Endothelial cell of hepatic sinusoid (primary cell): ENCODE measurements at regions not wholly inside any gene's neighbourhood (a gene's known extent, or its start where the extent isn't known, plus 50 kb on each side); places are given as distances from the start of the nearest gene placed in this dataset.

Experiments used
- in situ Hi-C: cut with HindIII; loops from 2 replicates; pipeline ENCODE4 v1.10.0; 2017; ENCODE audit warnings: low sequenced_read_pairs

DNA sequence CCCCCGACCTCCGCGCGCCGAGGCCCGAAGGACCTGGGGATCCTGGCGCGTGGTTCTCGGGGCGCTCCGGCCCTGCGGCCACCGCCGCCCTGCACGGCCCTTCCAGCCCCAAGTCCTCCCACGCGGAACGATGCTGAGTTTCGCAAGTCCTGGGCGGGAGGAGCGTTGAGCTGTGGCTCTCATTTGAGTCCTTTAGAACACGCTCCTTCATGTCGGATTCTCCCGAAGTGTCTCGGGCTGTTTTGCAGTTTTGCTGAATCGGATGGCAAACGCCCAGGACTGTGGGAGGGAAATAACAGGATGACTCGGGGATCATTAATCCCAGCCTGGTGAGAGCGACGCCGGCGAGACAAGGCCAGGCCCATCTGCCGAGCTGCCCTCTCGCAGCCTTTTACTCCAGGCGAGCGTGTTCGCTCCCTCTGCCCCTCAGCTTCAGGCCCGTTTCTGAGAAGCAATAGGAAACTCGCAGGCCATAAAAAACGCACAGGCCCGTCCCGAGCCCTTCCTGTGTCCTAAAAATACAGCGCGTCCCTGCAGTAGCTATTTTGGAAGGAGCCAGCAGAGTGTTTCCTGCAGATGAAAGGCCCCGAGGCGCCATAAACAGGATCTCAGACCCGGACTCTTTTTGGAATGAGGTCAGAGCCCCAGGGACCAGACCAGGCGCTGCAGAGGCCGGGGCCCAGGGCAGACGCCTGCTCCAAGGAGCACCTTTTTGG, 153.5 kb downstream of the DLL1 start:
- in situ Hi-C loops: no loop called here

DNA sequence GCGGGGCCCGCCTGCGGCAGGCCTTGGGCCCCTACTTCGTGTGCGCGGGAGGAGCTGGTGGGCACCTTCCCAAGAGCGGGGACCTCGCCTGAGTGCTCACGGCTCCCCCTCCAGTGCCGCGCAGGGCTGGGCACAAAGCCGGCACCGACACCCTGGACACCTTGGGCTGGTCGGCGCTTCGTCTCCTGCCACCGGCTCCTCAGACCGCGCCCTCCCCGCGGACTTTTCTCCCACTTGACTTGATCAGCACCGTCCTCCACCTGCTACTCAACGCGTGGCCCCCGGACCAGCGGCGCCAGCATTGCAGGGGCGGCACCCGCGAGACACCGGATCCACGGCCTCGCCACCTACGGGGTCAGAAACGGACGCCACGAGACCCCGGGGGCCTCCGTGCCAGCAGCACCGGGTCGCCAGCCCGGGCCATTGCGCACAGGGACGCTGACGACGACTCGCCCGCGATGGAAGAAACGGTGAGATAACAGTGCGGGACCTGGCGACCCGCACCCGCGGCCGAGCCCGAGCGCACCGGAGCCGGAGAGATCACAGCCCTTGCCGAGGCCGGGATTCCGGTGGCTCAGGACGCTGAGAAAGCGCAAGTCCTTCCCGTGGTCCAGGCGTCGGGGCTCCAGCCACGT, 154.2 kb downstream of the DLL1 start:
- in situ Hi-C loops: no loop called here

DNA sequence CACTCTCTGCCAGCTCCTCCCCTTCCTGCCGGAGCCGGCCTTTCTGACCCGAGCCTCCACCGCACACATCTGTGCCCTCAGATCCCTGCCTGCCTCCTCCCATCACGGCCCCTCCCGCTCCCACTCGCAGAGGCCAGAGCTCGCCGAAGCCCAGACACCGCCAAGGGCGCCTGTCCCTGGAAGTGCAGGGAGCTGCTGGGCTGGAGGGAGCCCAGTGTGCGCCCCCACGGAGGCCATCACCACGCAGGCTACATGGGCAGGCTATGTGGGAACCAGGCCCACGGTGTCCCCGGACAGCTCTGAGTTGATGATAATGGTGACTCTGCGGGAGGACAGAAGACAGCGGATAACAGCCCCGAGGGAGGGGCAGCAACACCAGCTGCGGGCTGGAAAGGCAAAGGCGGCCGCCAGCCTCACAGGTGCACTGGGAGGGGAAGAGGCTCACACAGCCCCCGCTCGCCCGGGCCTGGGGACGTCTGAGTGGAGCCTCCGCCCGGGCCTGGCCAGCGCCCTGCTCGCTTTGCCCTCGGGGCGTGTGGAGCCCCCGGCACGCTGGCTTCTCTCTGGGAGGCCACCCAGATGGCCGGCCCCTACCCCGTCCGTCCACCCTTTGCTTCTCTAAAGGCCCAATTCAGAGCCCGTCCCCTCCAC, 154.9 kb downstream of the DLL1 start:
- in situ Hi-C loops: no loop called here

DNA sequence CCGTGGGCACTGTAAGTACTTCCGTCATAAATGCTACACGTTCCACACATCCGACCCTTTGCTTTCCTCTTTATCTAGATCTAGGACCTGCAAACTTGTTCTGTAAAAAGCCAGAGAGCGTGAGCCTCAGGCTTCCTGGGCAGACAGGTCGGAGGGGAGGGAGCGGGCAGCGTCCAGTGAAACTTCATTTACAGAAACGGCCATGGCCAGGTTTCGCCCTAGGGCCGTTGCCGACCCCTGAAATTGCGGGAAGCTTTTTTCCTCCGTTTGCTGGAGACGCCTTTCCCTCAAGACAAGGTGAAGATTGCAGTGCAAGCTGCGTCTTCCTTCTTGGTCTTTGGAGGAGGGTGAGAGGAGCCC, 155.4 kb downstream of the DLL1 start:
- in situ Hi-C loops: no loop called here

DNA sequence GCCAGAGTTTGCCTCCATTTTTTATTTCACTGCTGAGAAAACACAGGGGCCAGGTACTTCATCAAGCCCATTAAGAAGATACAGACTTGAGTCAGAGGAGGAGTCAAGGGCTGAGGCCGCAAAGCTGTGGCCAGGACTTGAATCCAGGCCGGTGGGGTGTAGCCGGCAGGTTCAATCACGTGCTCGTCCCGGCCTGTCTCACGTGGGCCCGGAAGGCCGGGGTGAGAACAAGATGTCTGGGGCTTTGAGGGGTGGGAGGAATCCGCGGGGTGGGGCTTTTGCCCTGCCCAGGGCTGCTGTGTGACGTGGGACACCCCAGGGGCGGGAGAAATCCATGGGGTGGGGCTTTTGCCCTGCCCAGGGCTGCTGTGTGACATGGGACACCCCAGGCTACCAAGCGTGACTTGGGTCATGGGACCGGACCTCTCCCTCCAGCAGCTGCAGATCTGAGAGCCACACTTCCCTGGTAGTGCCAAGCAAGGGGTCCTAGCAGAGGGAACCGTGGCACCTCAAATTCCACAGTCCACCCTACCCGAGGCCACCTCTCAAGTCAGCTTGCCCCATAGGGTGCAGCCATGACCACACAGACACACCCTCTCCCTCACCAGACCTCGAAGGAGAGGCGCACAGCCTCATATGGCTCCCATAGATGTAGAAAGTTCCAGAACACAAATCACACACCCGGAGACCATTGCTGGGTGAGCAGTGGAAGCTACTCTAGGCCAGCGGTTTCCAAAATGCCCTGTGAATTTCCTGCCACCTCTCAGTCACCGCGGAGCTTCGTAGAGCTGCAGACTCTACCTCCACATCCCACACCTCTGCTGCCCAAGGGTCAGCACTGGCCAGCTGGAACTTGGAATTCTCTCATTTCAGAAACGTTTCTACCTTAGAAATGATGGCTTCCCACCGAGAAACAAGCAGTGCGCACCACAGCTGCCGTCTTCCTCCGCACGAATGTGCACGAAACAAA, 156.1 kb downstream of the DLL1 start:
- in situ Hi-C loops: no loop called here

DNA sequence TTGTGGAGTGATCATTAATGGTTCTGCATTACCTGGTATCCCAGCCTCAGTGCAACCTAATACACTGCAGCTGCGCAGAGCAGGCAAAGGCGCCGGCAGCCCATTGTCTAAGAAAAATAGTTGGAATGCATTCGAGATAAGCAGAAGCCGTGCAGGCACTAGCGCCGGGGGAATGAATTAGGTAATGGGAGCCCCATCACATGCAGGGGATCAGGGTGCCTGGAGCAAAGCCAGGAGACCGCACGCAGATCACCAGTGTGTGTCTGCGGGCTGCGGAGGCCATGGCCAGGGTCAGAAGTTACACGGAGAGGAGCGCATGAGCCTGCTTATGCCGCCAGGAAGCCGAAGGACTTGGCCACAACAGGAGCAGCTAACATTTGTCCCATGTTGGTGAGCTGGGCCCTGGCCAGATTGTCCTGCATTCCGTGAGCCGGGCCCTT, 156.8 kb downstream of the DLL1 start:
- in situ Hi-C loops: no loop called here

DNA sequence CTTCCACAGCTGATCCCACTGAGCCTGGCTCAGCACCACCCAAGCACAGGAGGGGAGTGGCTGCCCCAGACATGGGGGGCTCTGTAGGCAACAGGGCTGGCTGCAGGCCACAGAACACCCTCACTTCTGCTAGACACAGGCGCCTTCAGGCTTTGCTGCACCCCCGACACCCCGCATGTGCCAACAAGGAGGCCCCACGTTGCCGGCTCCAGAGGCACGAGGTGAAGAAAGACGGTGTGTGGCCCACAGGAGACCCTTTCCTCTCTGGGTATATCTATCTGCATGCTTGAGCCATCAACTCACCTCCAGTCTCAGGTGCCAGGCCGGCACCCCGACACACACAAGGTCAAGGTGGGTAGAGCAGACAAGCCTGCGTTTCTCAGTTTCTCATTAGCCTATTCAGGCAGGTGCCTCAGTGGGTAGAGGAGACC, 158.3 kb downstream of the DLL1 start:
- in situ Hi-C loops: no loop called here

DNA sequence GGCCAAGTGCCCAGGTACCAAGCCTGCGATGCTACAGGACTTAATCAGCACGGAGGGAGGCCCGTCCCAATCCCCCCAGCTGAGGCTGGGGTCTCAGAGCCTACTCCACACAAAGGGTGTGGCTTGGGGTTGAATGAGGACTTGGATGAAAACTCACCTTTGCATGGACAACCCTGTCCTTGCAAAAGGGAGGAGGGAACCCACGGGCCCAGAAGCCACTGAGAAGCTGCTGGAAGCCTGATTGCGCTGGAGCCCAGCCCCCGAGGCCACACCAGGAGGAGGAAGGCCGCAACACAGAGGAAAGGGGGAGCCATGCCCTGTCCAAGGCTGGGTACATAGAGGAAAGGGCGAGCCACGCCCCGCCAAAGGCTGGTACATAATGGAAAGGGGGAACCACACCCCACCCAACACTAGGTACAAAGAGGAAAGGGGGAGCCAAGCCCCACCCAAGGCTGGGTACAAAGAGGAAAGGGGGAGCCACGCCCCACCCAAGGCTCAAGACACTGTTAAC, 158.8 kb downstream of the DLL1 start:
- in situ Hi-C loops: no loop called here

DNA sequence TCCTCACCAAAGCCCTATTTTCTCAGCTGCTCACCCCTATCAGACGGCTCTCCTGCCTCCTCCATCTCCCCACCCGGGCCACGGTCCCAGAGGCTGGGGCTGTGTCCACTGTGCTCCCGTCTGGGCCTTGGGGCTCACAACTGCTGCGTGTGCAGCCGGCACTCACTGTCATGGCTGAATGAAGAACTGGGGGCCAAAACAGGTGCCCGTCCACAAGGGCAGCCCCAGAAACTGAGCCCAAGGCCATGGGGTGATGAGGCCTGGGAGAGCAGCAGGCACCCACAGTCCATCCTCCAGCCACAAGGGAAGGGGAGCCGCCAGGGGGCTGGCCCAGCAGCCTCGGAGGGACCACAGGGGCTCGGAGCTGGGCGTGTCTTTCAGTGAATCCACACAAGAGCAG, 159.5 kb downstream of the DLL1 start:
- in situ Hi-C loops: no loop called here

DNA sequence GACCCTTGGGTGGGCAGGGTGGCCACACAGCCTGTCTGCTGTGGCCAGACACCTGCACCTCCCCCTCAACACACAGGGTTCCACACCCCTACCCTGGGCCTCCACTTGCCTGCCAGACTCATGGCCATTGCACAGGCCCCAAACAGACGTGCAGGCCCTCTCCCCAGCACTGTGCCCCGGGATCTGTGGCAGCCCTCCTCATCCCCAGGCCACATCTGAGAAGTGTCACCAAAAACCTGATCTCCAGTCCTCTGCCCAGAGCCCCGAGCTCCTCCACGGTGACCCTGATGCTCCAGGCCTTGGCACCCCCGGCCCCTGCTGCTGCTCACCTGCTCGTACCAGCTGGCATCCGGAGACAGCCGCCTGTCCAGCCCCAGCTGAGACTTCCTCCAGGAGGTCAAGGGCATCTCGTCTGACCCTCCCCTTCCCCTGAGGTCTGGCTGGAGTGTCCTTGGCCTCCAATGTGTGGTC, 160.1 kb downstream of the DLL1 start:
- in situ Hi-C loops: no loop called here

DNA sequence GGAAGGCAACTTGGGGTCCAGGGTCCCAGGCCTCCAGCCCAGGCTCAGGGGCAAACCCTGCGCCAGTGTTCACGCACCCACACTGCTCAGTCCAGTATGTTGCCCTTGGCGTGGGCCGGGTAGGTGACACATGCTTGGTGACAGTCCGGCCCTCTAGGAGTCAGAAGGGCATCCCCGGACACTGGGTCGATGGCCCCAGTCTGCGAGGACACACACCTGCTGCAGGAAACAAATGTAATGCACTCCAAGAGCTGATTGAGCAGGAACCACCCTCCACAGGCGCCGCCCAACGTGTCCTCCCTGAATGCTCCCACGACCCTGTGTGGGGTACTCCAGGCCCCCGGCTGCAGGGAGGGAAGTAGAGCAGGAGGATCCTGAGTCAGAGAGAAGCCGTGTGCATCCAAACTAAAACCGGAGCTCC, 160.7 kb downstream of the DLL1 start:
- in situ Hi-C loops: no loop called here

DNA sequence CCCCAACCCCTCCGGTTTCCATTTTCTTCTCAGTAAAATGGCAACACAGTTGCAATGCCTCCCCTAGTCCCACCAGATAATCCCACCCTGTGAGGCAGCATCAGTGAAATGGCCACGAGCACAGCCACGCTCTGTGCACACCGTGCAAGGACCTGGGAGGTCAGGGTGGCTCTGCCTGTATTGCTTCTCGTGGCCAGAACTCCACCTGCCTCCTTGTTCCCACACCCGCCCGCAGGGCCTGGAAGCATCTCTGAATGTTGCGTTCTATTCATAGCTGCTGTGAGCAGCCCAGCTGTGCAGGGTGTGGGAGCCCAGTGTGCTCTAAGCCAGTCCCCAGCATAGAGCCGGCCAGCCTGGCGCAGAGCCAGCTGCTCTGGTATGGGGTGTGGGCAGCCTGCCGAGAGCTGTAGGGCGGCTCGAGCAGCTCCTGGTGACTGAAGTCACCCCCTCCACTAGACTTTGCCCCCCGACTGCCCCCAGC, 161.1 kb downstream of the DLL1 start:
- in situ Hi-C loops: loop anchor here (10.0 kb wide), 1 partner anchor 65 kb away; no protein-coding TSS in a partner anchor

DNA sequence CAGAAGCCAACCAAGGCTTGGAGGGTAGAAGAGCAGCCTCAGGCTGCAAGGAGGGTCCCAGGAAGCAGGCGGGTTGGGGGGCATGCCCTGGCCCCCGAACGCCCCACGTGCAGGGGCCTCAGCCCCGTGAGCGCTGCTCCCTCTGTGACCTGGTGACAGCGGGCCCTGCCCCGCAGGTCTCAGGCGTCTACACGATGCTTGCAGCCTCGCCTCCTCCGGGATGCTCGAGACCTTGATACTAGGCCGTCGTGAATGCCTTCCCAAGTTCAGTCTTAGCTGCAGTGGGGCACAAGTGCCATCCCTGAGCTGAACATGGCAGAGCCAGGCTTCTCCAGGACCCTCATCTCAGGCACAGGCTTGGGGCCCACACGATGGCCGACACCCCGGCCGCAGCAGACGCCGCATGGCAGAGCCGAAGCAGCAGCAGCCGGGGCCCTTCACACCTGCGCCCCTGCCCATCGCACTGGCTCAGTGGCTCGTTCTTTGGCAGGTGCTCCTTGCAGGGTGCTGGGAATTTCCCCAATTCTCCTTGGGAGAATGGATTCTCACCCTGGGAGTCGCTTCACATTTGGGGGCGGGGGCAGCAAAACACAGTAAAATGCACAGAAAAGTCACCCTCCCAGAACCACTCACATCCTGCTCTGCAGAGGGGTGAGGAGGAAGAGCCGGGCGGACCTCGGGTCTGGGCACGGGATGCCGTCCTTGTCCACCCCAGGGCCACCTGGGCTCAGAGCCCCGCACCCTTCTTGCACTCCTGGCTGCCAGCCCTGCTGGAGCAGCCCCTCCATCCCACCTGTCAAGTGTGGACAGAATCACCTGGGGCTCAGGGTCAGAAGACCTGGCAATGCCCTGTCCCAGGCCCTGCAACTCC, 161.8 kb downstream of the DLL1 start:
- in situ Hi-C loops: loop anchor here (10.0 kb wide), 1 partner anchor 66 kb away; no protein-coding TSS in a partner anchor

DNA sequence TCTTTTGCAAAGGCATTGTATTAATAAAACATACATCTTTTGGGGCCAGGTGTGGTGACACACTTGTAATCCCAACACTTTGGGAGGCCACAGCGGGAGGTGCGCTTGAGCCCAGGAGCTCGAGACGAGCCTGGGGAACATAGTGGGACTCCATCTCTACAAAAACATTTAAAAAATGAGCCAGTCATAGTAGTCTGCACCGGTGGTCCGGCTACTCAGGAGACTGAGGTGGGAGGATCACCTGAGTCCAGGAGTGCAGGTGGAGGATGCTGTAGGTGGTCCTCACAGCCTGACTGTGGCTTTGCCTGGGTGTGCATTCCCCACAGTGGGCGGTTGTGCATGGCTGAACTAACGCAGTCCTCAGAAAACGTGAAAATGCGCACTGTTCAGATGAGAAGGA, 162.5 kb downstream of the DLL1 start:
- in situ Hi-C loops: loop anchor here (10.0 kb wide), 1 partner anchor 66 kb away; no protein-coding TSS in a partner anchor

DNA sequence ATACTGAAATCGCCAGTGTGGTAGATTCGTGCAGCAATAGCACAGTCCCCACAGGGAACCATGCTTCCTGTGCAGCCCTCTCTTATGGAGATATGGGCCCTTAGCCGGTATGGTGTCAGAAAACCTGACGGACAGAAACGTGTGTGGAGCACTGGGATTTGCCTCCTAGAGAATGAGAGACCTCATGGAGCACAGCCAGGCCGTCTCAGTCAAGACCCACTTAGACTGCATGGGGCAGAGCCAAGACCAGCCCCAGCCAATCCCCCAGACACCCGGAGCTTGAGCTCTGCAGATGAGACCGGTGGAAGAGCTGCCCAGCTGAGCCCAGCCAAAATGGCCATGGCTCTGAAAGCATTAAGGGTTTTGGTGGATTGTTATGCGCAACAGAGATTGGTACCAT, 163.7 kb downstream of the DLL1 start:
- in situ Hi-C loops: loop anchor here (10.0 kb wide), 1 partner anchor 68 kb away; no protein-coding TSS in a partner anchor

DNA sequence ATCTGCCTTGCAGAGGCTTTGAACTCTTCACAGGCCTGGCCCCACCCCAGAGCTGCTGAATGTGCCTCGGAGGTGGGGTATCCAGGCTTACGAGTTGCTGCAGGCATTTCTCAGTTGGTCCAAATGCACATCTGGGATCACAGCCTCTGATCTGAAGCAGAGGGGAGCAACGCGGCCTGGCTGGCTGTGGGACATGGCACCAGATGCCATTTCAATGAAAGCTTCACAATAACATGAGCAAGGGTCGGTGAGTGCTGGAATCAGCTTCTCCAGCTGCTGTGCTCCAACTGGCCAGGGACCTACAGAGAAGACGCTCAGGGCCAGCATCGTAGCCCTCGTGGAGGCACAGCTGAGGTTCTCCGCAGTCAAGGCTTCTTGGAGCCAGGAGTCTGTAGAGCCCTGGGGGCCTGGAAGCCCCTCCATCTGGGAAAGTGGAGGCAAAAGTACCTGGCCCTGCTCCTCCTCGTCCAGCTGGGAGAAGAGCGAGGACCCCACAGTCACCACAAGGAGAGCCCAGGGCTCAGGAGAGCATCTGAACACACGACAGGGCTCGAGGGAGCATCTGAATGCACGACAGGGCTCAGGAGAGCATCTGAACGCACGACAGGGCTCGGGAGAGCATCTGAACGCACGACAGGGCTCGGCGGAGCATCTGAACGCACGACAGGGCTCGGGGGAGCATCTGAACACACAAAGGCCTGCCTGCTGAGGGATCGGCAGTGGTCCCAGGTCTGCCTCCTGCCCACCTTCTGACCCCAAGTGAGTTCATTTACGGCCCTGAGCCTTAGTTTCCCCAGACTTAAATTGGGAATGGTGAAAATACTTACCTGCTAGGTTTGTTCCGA, 165.2 kb downstream of the DLL1 start:
- in situ Hi-C loops: loop anchor here (10.0 kb wide), 1 partner anchor 69 kb away; no protein-coding TSS in a partner anchor

DNA sequence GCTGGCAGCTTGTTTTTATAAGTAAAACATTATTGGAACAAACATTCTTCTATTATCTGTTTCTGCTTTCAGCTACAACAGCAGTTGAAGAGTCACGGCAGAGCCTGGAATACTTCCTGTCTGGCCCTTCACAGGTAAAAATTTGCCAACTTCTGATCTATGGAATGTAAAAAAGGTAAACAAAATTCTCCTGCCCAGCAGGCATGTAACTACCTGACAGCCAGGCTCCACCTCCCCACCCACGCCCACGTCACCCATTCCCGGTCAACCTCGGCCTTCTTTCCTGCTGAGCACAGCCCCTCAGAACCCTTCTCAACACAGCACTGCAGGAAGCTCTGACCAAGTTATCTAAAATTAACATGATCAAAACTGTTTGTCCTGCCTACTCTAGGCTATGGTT, 166.0 kb downstream of the DLL1 start:
- in situ Hi-C loops: loop anchor here (10.0 kb wide), 1 partner anchor 70 kb away; no protein-coding TSS in a partner anchor

DNA sequence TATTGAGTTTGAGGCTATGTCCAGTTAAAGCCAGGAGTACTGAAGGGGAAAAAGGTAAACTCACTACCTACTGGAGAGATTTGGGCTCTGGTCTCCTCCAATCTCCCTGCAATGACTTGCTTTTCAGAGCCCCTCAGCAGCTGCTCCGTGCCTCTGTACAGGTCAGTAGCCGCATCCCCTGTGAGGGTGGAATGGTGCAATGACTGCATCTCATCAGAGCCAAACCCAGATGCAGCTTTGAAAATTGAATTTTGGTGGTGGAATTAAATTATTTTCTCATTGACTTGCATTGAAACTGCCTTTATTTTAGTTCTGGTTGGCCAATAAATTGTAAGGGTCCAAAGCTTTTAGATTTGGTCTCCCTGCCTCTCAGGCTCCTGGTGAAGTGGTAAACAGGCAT, 166.7 kb downstream of the DLL1 start:
- in situ Hi-C loops: loop anchor here (10.0 kb wide), 1 partner anchor 71 kb away; no protein-coding TSS in a partner anchor
